Bone marrow (tissue), 2 donors: ENCODE measurements at regions not wholly inside any gene's neighbourhood (a gene's known extent, or its start where the extent isn't known, plus 50 kb on each side); places are given as distances from the start of the nearest gene placed in this dataset.

ENCODE experiments used
- DNase-seq, 2 donors: peaks; one replicate each; lab custom pipeline; 2025; lab: John Stamatoyannopoulos, UW

DNA sequence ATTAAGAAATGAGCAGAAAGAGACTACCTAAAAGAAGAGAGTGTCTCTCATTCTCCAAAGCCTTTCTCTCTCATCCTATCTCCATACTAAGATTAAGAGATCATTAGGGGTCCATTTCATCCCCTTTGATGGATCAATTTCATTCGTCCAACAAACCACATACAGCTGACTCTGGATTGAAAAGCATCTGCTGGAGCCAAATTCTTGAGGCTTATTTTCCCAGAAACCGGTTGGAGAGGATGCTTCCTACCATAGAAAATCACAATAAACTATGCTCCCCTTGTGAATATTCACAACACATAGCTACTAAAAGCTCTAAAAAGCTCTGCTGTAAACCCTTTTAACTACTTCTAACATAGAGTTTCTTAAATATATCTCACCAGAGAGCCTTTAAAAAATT is 755.0 kb upstream of the ZNF608 start:
- DNase-seq = no peak

DNA sequence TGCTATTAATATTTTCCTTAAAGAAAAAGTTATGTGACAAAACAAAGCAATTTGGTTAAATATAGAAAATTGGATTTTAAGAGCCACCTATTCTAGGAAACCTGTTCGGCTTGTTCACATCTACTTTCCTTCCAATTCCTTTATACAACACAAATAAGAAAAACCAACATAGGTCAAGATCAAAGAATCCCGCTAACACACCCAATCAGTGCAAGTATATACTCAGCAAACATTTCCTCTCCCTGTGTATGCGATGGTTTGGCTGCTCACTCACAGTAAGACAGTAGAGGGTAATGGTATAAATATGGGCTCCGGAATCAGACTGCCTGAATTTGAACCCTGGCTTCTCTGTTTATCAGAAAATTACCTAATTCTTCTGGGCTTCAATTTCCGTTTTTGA is 757.5 kb upstream of the ZNF608 start:
- no peak for DNase-seq

DNA sequence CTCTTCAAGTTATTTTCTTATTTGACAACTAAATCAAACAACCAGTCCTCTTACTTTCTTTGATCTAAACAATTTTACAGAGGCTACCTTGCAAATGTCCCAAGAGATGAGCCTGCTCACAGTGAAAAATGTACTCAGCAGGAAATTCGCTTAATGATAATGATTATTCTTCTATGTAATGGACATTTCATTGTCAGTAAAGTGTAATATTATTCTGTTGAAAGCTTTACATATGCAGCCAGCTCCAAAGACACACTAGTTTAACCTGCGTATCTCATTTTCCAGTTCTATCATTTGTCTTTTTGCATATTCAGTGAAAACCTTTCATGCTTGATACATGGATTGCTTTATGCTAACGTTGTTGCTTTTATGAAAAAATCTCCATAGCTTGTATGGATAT is 758.7 kb upstream of the ZNF608 start:
- DNase-seq = no peak

DNA sequence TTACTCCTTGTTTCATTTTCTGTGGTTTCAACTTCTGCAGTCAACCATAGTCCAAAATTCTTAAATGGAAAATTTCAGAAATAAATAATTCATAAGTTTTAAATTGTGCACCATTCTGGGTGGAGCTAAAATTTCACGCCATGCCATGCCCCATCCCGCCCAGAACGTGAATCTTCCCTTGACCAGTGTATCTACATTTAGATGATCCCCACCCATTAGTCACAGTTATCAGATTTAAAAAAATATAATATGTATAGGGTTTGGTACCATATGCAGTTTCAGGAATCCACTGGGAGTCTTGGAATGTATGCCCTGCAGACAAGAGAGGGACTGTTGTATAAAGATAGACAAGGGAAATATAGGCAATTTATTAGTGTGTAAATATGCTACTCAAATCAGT is 759.7 kb upstream of the ZNF608 start:
- no peak for DNase-seq

DNA sequence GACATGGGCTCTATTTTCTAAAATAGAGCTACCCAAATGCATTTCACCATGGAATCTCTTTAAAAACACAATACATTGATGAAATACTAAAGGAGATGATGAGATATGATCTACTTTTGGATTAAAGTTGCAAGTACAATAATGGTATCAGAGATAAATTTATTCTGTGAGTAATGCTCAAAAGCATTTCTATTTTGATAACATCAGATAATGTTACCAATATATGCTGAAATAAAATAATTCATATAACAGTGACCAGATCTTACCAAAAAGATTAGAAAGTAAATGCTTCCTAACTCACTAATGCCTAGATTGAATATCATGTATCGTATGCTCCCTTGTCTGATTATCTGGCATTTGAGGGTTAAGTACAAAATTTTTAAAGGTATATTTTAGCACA is 761.8 kb upstream of the ZNF608 start:
- no peak for DNase-seq

DNA sequence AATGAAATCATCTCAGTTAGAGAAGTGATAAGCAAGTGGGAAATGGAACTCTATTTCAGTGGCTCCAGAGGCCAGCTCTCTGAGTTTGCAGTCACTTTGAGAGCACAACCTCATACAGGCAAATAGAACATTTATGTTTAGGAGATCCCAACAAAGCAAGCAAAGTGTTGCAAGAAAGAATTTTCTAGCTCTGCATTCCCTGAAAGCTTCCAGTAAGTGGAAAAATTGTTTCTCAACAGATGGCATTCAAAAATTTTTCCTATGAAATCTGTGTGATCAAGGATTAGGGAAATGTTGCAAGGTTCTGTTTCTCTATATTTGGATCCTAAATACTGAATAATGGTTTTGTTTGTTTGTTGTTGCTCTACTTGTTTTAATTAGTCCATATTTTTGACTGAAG is 764.2 kb upstream of the ZNF608 start:
- DNase-seq = no peak

DNA sequence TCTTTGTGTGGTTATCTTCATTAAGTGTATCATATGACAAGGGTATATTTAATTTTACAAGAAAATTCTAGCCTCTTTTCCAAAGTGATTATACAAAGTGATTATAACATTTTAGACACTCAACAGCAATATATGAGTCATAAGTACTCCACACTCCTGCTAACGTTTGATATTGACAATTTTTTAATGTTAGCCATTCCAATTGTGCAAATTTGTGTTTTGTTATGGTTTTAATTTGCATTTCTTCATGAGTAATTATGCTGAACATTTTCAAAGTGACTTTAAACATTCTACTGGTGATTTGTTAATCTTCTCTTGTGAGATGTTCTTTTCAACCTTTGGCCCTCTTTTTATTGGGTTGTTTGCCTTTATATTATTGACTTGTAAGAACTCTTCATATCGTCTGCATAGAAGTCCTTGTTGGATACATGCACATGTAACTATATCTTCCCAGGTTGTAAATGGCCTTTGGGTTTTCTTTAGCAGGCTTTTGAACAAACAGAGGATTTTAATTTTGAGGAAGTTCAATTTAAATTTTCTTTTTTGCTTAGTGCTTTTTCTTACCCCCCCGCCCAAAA is 771.6 kb upstream of the ZNF608 start:
- no peak for DNase-seq

DNA sequence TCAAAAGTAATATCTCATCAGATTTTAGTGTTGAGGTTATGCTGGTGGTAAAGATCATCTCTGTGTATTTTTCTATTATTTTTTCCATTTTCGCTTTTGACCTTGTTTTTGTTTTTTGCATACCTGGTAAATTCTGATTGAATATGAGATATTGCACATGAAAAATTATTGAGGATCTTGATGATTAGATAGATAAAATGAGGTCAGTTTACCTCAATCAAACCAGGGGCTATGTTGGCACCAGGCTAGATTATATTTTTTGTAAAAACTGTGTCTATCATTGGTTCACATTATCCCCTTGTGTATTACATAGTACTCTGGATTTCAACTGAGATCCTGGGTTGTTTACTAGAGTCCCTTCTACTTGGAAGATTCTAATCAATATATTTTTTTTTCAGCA is 774.9 kb upstream of the ZNF608 start:
- no peak for DNase-seq

DNA sequence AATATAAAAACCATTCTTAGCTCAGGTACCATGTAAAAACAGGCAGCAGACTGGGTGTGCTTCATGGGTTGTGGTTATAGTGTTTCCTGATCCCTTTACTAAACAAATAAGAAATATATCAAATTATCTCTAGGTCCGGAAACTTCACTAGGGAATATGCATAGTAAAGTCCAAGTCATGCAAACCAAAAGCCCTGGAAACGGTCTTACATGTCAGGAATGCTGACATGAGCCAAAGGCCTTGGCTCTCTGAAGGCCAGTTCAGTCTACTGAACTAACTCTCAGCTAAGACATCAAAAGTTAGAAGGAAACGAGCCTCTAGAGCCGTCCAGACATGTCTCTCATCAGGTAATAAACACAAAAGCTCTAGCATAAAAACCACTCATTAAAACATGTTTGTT is 778.9 kb upstream of the ZNF608 start:
- DNase-seq = no peak

DNA sequence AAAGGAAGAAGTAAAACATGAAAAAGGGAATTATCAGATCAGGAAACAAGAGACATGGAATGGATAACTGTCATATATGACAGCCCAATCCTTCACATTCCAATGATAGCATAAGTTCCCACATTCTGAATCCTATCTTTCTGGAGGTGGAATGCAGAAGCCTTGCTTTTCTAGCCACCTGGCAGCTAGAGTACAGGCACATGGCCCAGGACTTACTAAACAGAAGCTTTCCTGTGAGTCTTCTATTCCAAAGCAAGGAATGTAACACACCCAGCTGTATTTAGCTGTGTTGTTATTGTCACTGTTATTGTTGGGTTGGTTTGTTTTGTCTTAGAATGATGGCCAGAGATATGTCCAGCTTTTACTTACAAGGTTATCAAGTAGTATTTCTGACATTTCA is 780.5 kb upstream of the ZNF608 start:
- no peak for DNase-seq

DNA sequence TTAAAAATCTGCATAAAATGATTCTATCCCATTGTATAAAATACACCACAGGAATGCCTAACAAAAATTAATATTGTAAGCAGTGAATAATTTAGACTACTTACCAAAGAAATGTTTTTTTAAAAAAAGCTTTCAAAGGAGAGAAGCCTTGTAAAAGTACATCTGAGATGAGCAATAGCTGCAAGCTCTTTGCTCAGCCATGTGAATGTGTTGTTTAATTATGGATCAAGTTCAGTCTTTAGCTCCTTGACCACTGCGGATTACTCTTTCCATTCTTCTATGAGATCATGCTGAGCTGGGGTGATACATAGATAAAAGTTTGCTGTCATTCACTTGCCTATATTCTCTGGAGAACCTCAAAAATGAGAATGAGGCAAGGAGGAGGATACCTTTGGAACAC is 782.4 kb upstream of the ZNF608 start:
- no peak for DNase-seq

DNA sequence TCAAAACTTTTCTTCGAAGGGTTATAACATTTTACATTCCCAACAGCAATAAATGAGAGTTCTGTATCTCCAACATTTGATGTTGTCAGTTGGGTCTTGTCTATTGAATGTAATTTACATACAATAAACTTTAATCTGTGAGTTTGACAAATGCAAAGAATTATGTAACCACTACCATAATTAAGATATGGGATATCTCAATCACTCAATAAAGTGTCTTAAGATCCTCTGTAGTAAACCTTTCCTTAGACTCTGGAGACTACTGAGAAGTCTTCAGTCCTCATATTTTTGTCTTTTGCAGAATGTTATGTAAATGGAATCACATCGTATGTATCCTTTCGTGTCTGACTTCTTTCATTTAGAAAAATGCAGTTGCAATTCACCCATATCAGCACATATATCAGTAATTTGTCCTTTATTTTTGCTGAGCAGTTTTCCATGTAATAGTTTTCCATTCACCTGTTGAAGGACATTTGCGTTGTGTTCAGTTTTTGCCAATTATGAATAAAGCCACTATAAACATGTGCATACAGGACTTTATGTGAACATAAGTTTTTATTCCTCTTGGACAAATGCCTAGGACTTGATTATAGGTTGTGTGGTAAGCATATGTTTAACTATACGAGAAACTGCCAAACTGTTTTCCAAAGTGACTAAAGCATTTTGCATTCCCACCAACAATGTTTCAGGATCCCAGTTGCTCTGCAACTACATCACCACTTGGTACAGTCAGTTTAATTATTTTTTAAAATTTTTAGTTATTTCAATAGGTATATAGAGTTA is 784.6 kb upstream of the ZNF608 start:
- DNase-seq = no peak

DNA sequence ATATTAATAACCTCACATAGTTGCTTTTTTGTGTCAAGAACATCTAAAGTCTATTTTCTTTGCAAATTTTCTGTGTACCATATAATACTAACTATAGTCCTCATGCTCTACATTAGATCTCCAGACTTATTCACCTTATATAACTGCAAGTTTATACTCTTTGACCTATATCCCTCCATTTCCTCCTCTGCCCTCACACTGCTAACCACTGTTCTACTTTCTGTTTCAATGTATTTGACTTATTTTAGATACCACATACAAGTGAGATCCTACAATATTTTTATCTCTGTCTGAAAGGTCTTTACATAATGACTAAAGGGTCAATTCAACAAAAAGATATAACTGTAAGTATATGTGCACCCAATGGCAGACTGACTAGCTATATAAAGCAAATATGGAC is 789.7 kb upstream of the ZNF608 start:
- DNase-seq = no peak

DNA sequence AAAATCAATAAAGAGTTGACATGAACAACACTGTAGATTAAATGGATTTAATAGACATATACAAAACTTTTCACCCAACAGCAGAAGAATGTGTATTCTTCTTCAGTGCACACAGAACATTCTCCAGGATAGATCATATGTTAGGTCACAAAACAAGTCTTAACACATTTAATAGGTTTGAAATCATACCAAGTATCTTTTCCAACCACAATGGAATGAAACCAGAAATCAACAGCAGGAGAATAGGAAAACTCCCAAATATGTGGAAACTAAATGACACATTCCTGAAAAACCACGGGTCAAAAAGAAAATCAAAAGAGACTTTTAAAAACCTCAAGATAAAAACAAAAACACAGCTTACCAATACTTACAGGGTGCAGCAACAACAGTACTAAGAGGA is 790.1 kb upstream of the ZNF608 start:
- no peak for DNase-seq

DNA sequence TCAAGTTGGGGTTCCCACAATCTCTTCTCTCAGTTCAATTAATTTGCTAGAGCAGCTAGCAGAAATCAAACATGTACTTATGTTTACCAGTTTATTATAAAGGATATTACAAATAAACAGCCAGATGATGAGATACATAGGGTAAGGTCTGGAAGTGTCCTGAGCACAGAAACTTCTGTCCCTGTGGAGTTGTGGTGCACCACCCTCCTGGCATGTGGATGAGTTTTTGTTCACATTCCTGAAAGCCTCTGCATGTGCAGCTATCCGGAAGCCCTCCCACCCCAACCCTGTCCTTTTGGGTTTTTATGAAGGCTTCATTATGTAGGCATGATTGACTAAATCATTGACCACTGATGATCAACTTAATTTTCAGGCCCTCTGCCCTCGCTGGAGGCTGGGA is 791.2 kb upstream of the ZNF608 start:
- DNase-seq = no peak

DNA sequence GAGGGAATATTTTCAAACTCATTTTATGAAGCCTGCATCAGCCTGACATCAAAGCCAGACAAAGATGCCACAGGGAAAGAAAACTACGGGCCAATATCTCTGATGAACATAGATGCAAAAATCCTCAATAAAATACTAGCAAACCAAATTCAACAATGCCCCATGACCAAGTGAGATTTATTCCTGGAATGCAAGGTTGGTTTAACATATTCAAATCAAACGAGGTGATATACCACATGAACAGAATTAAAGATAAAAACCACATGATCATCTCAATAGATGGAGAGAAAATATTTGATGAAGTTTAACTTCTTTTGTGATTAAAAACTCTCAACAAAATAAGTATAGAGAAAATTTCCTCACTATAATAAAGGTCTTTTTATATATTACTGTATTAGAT is 792.0 kb upstream of the ZNF608 start:
- DNase-seq = no peak

DNA sequence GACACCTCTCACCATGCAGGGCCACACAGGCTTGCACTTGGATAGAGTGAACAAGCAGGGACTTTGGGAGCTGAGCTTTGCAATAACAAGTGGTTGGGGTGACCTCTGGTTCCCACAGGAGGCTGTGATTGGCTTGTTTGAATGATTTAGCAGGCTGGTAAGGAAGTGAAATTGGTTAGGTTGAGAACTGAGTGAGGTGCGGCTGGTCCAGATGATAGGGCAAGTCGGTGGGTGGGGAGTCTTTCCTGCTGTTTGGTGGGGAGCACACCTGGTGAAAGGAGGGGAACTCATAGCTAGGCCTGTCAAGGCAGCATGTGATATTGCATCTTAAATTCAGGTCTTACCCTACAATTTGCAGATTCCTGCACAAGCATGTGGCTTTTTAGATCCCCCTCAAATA is 794.6 kb upstream of the ZNF608 start:
- no peak for DNase-seq

DNA sequence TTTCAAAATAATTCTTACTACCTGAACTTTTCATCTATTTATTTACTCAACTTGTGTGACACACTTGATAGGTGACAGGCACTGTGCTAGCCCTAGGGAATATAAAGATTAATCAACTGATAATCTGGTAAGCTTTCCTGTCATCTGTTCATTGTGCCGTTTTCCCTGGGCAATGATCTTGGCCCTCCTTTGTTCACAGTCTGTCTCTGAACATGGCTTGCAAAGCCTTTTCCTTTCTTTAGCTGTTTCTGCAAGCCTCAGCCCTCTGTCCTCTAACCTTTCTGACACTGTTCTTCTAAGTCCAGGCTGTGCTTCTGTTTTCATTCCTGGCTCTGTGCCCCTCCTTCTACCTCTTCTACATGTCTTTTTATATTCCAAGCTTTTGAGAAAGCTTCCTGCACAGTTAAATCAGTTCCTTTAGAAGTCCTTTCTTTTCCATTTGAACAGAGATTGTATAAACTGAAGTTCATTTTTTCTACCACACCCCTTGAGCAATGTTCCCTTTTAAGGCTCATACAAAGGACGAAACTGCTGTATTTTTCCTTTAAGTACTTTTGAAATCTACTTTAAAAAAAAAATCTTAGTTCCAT is 803.0 kb upstream of the ZNF608 start:
- no peak for DNase-seq

DNA sequence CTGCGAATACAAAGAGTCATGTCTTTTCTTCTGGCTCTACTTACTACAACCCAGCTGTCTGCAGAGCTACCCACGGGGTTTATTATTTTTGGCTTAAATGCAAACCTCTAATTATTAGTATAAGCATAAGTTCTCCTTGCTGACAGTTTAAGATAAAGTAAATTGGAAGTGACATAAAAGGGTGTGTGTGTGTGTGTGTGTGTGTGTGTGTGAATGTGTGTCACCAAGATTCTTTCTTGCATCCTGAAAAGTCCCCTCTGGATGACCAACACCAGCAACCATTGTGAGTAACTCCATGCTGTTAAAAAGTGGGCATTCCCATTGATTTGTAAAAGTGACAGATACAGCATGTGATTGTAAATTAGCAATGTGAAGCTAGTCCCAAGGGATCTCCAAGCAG is 803.8 kb upstream of the ZNF608 start:
- no peak for DNase-seq

DNA sequence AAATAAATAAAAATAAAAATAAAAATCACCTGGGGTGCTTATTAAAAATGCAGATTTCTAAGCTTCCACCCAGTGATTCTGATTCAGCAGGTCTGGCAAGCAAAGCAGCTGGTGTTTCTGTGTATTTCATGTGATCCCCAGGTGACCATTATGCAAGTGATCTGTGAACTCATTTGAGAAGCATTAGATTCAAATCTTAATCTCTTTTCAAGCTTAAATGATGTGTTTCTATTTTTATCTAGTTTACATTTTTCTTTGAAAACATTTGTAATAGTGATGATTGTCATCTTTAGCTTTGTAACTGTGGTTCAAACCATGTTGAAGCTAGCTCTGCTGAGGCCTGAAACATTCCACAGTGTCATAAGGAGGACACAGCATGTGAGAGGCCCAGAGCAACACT is 804.8 kb upstream of the ZNF608 start:
- DNase-seq = no peak

DNA sequence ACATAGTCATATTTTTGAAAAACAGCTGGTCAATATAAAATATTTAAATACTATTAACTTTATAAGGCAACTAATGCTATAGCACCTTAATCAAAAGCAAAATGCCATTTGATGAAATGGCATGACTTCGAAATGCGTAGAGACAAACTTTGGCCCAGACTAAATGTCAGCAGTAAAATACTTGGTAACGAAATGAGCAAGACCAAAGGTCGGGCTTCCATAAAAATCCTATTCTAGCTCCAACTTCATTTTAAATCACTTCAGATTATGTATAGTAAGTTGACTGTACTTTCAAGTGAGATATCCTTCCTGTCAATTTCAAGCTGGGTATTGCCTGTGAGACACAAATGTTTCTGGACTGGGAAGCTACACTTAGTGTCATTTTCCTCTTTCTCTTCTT is 805.4 kb upstream of the ZNF608 start:
- DNase-seq = no peak

DNA sequence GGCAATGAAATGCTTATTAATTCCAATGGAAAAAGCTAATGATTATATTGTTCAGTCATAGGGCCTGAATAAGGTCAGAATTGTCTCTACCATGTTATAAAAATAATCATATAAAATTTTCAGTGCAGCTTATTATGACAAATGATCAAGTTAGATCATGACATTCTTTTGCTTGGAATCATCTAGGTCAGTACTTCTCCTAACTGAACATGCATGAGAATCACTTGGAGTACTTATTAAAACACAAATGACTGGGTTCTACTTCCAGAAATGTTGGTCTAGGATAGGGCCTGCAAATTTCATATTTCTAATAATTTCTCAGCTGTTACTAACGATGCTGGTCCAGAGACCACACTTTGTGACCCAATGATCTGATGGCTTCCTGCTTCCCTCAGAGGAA is 806.0 kb upstream of the ZNF608 start:
- DNase-seq = no peak

DNA sequence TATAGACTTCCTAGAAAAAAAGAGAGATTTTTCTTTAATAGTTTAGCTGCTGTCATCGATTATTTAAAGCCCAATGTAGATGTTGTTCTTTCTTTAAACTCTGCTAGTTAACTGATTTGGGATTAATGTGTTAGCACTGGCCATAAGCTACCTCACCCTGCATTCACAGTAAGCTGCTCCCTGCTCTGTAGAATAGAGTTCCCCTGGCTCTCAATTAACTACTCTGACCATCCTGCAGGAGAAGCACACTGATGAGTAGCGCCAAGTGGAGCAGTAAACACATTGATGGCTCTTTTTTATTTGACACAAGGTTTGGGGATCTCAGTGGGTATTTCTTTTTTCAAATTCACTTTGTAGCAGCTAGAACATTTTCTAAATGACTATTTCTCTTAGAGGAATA is 807.9 kb upstream of the ZNF608 start:
- no peak for DNase-seq

DNA sequence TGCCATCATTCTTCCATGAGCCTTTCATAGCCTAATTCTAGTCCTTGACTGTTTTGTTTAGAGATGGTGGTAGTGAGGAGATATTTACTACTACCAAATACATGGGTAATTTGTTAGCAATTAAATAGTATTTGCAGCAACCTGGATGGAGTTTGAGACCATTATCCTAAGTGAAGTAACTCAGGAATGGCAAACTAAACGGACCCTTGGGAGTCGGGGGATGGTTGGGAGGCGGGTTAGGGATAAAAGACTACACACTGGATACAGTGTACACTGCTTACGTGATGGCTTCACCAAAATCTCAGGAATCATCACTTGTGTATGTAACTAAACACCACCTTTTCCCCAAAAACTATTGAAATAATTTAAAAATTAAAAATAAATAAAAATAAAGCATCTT is 809.2 kb upstream of the ZNF608 start:
- DNase-seq = no peak
